DMS114 treated with DMSO at 0.1 percent for 48 hours (cell line): ENCODE measurements at regions not wholly inside any gene's neighbourhood (a gene's known extent, or its start where the extent isn't known, plus 50 kb on each side); places are given as distances from the start of the nearest gene placed in this dataset.
"Not testable (repeated sequence)": the region's sequence is repeated elsewhere in the genome, so short reads cannot be mapped to it uniquely, and the experiment has no call there.

Source experiments
- DNase-seq: peaks from one replicate; lab custom pipeline; 2025; ENCODE audit not compliant: unreplicated experiment; lab: John Stamatoyannopoulos, UW

GRCh38 chr5:161040818-161041217 is 188.8 kb upstream of the ATP10B start:
- DNase-seq: no peak

GRCh38 chr5:161036296-161036695 is 184.3 kb upstream of the ATP10B start:
- no peak for DNase-seq

GRCh38 chr5:161034451-161034850 is 182.4 kb upstream of the ATP10B start:
- DNase-seq: no peak

- DNase-seq: no peak
These were observed 178.2 kb upstream of the ATP10B start for GRCh38 chr5:161030229-161030628.

DNA sequence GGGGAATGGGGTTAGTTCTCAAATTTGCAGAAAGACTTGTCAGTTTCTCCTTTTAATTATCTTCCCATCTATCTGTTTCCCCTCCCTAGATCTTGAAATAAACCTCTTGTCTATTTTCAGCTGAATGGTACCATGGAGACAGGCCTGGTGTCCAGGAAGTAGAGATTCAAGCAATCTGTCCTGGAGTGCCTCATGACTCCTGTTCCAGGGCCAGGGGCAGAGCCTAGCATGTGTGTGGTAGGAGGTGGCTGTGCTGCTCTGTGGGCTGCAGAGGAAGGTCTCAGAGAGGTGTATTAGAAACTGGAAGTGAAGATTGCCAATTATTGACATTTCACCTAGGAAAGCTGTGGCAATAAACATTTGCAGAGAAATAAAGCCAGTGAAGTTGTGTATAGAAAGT is 175.8 kb upstream of the ATP10B start:
- no peak for DNase-seq

GRCh38 chr5:161023551-161023950 is 171.5 kb upstream of the ATP10B start:
- no peak for DNase-seq

- DNase-seq: no peak
These were observed 170.1 kb upstream of the ATP10B start for GRCh38 chr5:161022151-161022550.

DNA sequence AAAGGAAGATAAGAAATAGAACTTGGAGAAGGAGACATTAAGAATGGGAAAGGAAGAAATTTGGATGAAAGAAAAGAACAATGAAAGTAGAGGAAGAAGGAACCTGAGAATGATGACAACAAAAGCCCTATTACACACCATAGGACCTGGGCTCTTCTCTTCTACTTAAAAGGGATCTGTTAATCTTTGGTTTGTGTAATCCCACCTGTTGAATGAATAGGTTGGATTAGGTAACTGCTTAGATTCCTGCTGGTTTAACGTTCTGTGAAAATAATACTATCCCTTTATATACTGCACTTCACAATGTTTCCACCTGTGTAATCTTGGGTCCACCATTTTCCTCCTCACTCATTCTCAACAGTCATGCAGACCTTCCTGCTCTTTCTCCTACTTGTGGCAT is 157.8 kb upstream of the ATP10B start:
- no peak for DNase-seq

GRCh38 chr5:161009194-161009593 is 157.2 kb upstream of the ATP10B start:
- DNase-seq: no peak

DNA sequence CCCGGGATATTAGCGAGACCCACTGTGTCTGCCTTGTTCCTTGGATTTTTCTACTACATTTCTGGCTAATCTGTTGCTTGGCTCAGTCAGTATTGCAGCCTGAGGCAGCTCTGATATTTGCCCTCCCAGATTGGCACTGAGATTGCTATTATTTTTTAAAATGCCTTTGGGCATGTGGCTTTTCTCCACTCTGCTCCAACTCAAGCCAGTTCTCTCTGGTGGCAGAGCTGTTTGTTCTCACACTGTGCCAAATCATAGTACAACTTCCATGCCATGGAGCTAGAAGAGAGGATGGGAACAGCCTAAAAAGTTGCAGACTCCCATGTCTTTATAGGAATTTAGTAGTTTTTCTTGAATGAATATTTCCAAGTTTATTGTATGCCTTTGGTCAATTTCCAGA is 155.9 kb upstream of the ATP10B start:
- DNase-seq: no peak

GRCh38 chr5:161002571-161003074 is 150.6 kb upstream of the ATP10B start:
- DNase-seq: no peak

- no peak for DNase-seq
These were observed 149.6 kb upstream of the ATP10B start for GRCh38 chr5:161001604-161002003.

DNA sequence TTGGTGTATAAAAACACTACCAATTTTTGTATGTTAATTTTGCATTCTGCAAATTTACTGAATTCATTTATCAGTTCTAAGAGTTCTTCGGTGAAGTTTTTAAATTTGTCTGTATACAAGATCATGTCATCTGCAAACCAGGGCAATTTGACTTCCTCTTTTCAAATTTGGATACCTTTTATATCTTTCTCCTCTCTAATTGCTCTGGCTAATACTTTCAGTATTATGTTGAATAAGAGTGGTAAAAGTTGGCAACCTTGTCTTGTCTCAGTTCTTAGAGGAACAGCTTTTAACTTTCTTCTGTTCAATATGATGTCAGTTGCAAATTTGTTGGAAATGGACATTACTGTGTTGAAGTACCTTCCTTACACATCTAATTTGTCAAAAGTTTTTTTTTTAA is 149.1 kb upstream of the ATP10B start:
- DNase-seq: not testable (repeated sequence)

- DNase-seq: no peak
These were observed 139.2 kb upstream of the ATP10B start for GRCh38 chr5:160991205-160991604.

GRCh38 chr5:160979385-160979784 is 127.4 kb upstream of the ATP10B start:
- no peak for DNase-seq

GRCh38 chr5:160978944-160979343 is 126.9 kb upstream of the ATP10B start:
- DNase-seq: no peak

DNA sequence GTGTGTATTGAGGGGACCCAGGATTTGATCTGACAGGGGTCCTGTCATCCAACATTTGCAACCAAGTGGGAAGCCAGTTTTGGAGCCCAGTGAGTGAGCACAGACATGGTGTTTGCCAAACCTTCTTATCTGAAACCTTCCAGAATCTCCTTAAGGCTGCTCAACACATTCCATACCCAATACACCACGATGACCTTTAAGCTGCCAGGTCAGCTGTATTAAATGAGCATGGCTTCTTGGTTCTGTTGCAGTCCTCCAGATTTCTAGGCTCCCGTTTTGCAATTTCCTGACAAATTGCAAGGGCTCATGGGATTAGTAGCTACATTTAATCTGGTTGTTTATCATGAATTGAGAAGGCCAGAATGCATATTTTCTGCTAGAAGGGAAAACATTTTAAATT is 124.2 kb upstream of the ATP10B start:
- no peak for DNase-seq

DNA sequence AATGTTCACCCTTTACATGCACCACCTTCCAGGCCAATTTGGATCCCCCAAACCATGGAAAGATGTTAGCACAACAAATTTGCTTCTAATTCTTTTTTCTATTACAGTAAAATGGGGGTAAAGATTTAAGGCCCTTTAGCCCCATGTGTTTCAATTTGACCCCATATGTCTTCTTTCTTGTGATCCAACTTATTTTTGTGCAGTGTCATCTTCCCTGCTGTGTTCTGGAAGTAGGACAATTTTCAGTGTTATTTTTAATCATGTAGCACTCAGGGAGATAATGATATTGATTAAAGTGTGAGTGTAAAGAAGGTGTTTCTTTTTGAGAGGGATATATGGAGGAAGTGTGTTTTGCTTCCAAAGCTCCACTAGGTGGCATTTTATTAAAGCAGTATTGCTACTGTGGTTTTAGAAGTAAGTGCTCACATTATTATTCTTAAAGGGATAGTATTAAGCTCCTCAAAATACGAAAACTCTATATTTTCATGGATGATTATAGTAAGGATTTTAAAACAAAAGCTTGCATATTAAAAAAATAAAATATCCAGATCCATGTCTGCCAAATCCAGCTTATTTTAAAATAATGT is 118.7 kb upstream of the ATP10B start:
- peak; percentile 18 for DNase-seq

- no peak for DNase-seq
These were observed 117.6 kb upstream of the ATP10B start for GRCh38 chr5:160969645-160970044.

GRCh38 chr5:160968480-160968879 is 116.5 kb upstream of the ATP10B start:
- no peak for DNase-seq

GRCh38 chr5:160966921-160967320 is 114.9 kb upstream of the ATP10B start:
- DNase-seq: no peak

GRCh38 chr5:160961761-160962160 is 109.8 kb upstream of the ATP10B start:
- DNase-seq: no peak

- no peak for DNase-seq
These were observed 109.0 kb upstream of the ATP10B start for GRCh38 chr5:160961038-160961437.
